RWPE2 (cell line): ENCODE measurements at regions not wholly inside any gene's neighbourhood (a gene's known extent, or its start where the extent isn't known, plus 50 kb on each side); places are given as distances from the start of the nearest gene placed in this dataset.

ENCODE experiments used
- ATAC-seq: fragments of 200-7000 bp; cut with Tn5 transposase; 3 replicates; pipeline ENCODE4 v1.9.1; 2021; ENCODE audit warnings: low read depth
- DNase-seq: peaks from one replicate; pipeline ENCODE4 v3.0.0-alpha.2; 2020; ENCODE audit warnings: low spot score
- H3K27ac ChIP-seq: fragments of 450-650 bp; 2 replicates; pipeline ENCODE4 v1.5.1; 2017; ENCODE audit warnings: mild to moderate bottlenecking; ENCODE audit not compliant: poor library complexity, severe bottlenecking
- H3K27me3 ChIP-seq: fragments of 250-450 bp; sonication (Bioruptor Pico); 2 replicates; pipeline ENCODE4 v1.5.1; 2021; ENCODE audit warnings: mild to moderate bottlenecking, moderate library complexity; ENCODE audit not compliant: insufficient read depth, poor library complexity, severe bottlenecking
- H3K36me3 ChIP-seq: fragments of 250-450 bp; sonication (Bioruptor Pico); 2 replicates; pipeline ENCODE4 v1.5.1; 2020; ENCODE audit warnings: low read depth, mild to moderate bottlenecking, moderate library complexity
- H3K4me1 ChIP-seq: fragments of 250-450 bp; sonication (Bioruptor Pico); 2 replicates; pipeline ENCODE4 v1.5.1; 2021; ENCODE audit warnings: mild to moderate bottlenecking, moderate library complexity; ENCODE audit not compliant: insufficient read depth, poor library complexity, severe bottlenecking
- H3K4me3 ChIP-seq: fragments of 250-450 bp; sonication (Bioruptor Pico); 2 replicates; pipeline ENCODE4 v1.5.1; 2021; ENCODE audit warnings: mild to moderate bottlenecking, moderate library complexity; ENCODE audit not compliant: severe bottlenecking
- H3K9me3 ChIP-seq: fragments of 250-450 bp; sonication (Bioruptor Pico); 2 replicates; pipeline ENCODE4 v1.5.1; 2021; ENCODE audit warnings: mild to moderate bottlenecking, moderate library complexity; ENCODE audit not compliant: severe bottlenecking
- CTCF ChIP-seq: fragments of 450-650 bp; IDR thresholded peaks from one replicate; pipeline ENCODE4 v1.5.1; 2017; ENCODE audit warnings: mild to moderate bottlenecking, moderate library complexity; ENCODE audit not compliant: poor library complexity, severe bottlenecking

GRCh38 chr10:21032587-21033319, 135.6 kb upstream of the NEBL start:
- DNase-seq: no peak
- ATAC-seq: no peak

DNA sequence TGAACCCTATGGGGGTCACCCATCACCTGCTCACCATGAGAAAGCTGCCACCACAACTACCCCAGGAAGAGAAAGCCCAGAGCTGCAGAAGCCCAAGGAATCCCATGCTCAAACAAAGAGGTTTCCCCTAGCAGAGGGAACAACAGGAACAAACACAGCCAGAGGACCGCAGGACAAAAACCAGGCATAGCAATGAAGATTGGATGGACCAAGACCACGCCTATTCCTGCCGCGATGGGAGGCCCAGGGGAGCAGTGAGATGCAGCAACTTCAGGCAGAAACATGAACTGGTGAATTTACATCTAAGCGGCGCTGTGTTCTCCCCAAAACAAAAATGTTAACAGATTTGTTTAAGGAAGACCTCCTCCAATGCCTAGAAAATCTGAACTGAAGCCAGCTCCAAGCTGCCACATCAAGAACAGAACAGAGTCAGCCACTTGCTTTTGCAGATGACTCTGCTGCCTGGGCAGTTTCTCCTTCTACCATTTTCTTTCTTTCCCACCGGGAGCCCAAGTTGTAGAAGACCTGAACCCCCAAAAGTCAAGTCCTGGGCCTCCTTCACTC, 134.2 kb upstream of the NEBL start:
- H3K4me1 ChIP-seq: peaks cover 8% of the 10 kb centered on the region
- H3K27me3 ChIP-seq: no peaks in the 10 kb centered on the region
- ATAC-seq (no peak), DNase-seq (no peak)
- H3K36me3 ChIP-seq: no peaks in the 10 kb centered on the region
- H3K27ac ChIP-seq: no peak overlapping the region
- H3K9me3 ChIP-seq: no peaks in the 10 kb centered on the region
- no peak for TF ChIP-seq CTCF
- H3K4me3 ChIP-seq: no peak overlapping the region

More at GRCh38 chr10:21032587-21033319, 135.6 kb upstream of the NEBL start:
- Histone ChIP-seq H3K4me1 (peaks cover 8% of the 10 kb centered on the region), H3K27ac (no peak overlapping the region), H3K9me3 (no peaks in the 10 kb centered on the region), H3K27me3 (no peaks in the 10 kb centered on the region), H3K4me3 (no peak overlapping the region), H3K36me3 (no peaks in the 10 kb centered on the region)
- no peak for TF ChIP-seq CTCF

GRCh38 chr10:21030091-21030490, 133.0 kb upstream of the NEBL start:
- Histone ChIP-seq H3K4me1 (peaks cover 8% of the 10 kb centered on the region), H3K9me3 (no peaks in the 10 kb centered on the region), H3K36me3 (no peaks in the 10 kb centered on the region), H3K27me3 (no peaks in the 10 kb centered on the region), H3K4me3 (no peak overlapping the region), H3K27ac (peak overlapping the region; percentile 43)
- DNase-seq (no peak), ATAC-seq (peak; percentile 70)
- no peak for TF ChIP-seq CTCF

GRCh38 chr10:21022821-21023220, 125.7 kb upstream of the NEBL start:
- H3K27me3 ChIP-seq: no peaks in the 10 kb centered on the region
- no peak overlapping the region for H3K4me3 ChIP-seq
- H3K4me1 ChIP-seq: peaks cover 13% of the 10 kb centered on the region
- no peak for TF ChIP-seq CTCF
- no peaks in the 10 kb centered on the region for H3K36me3 ChIP-seq
- H3K27ac ChIP-seq: peak overlapping the region; percentile 60
- H3K9me3 ChIP-seq: no peaks in the 10 kb centered on the region
- ATAC-seq: peak; percentile 82
- no peak for DNase-seq
